ENCODE measurements at regions not wholly inside any gene's neighbourhood (a gene's known extent, or its start where the extent isn't known, plus 50 kb on each side); places are given as distances from the start of the nearest gene placed in this dataset.

DNA sequence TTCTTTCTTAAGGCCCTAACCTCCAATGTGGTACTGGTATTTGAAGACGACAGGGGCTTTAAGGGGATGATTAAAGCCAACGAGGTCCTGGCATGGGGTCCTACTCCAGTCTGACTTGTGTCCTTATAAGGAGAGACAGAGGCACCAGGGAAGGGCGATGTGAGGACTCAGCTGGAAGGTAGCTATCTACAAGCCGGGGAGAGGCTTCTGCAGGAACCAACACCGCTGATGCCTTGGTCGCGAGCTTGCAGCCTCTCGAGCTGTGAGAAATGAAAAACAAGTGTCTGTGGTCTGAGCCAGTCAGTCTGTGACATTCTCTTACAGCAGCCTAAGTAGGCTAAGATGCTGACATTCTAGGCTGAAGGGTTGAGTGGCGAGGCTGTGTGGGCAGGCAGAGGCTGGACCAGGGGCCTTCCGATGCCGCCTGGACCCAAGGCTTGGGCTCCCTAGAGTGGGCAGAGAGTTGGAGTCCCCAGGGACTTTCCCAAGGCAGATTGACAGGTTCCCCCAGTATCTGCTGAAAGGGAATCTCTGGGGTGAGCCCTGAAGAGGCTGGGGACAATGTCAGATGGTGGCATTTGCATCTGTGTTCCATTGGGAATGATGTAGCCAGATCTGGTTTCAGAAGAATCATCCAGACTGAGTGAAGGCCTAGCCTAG lies 322.9 kb upstream of the HS6ST1 start:
- ATAC-seq (no peak), DNase-seq (no peak)
- H3K27ac ChIP-seq, result no peak overlapping the region
- no peaks in the 10 kb centered on the region for H3K27me3 ChIP-seq (ENCODE audit: insufficient read depth in 3 of 3, low read length in 2 of 3)
- H3K9me3 ChIP-seq, result no peaks in the 10 kb centered on the region
- intact Hi-C loops (cut with DNase I), result no loop called here
- 90 to 93% (median 91%) methylated on average over 11 of the region's 11 CpGs for WGBS, 3 donors
- TF ChIP-seq, protein P1, sequence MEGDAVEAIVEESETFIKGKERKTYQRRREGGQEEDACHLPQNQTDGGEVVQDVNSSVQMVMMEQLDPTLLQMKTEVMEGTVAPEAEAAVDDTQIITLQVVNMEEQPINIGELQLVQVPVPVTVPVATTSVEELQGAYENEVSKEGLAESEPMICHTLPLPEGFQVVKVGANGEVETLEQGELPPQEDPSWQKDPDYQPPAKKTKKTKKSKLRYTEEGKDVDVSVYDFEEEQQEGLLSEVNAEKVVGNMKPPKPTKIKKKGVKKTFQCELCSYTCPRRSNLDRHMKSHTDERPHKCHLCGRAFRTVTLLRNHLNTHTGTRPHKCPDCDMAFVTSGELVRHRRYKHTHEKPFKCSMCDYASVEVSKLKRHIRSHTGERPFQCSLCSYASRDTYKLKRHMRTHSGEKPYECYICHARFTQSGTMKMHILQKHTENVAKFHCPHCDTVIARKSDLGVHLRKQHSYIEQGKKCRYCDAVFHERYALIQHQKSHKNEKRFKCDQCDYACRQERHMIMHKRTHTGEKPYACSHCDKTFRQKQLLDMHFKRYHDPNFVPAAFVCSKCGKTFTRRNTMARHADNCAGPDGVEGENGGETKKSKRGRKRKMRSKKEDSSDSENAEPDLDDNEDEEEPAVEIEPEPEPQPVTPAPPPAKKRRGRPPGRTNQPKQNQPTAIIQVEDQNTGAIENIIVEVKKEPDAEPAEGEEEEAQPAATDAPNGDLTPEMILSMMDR (IDR thresholded peaks at IDR 0.05), result no peak
- no peaks in the 10 kb centered on the region for H3K4me1 ChIP-seq
- no peak overlapping the region for H3K4me3 ChIP-seq
- no peaks in the 10 kb centered on the region for H3K36me3 ChIP-seq (ENCODE audit: insufficient read depth in 1 of 2, low read depth in 1 of 2)

DNA sequence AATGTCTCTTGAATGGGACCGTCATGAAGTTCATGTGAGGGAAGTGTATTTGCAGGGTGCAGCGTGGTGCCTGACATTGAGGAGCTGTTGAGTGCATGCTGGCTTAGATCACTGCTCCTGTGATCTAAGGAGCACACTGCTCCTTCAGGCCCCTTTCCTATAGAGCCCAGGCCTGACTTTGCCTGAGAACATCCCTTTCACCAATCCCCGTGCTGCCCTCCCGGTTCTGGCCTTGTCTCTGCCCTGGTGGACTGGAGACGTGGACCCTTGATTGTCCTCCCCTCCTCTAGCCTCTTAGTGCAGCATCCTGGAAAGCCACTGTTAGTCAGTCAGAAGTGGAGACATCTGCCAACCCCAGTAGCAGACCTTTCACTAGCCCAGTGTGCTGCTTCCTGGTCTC lies 323.6 kb upstream of the HS6ST1 start:
- ATAC-seq (no peak), DNase-seq (no peak)
- no peaks in the 10 kb centered on the region for H3K9me3 ChIP-seq
- intact Hi-C loops (cut with DNase I), result no loop called here
- no peaks in the 10 kb centered on the region for H3K4me1 ChIP-seq
- TF ChIP-seq, protein P1 (IDR thresholded peaks at IDR 0.05), result no peak
- H3K27ac ChIP-seq, result no peak overlapping the region
- no peaks in the 10 kb centered on the region for H3K36me3 ChIP-seq (ENCODE audit: insufficient read depth in 1 of 2, low read depth in 1 of 2)
- no peaks in the 10 kb centered on the region for H3K27me3 ChIP-seq (ENCODE audit: insufficient read depth in 3 of 3, low read length in 2 of 3)
- WGBS, 3 donors, result 74 to 90% (median 80%) methylated on average over 5 of the region's 5 CpGs
- H3K4me3 ChIP-seq, result no peak overlapping the region

DNA sequence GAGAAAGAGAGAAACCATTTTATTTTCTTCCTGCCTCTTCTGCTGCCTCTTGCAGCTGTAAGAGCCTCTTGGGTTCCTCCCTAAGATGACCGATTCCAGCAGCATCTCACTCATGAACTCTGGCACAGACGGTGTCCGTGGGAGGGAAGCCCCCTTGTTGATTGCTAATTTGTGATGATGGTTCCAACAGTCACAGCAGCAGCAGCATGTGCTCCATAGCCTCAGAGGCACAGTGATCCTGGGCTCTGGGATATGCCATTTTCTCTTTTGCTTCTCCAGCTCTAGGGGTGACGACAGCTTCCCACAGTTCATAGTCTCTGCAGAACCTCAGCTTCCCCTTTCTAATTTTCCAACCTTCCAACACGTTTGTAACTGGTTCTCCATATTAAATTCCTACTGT lies 324.2 kb upstream of the HS6ST1 start:
- DNase-seq (no peak), ATAC-seq (no peak)
- Histone ChIP-seq H3K36me3 (ENCODE audit: insufficient read depth in 1 of 2, low read depth in 1 of 2) (no peaks in the 10 kb centered on the region), H3K27ac (no peak overlapping the region), H3K27me3 (ENCODE audit: insufficient read depth in 3 of 3, low read length in 2 of 3) (no peaks in the 10 kb centered on the region), H3K9me3 (no peaks in the 10 kb centered on the region), H3K4me1 (no peaks in the 10 kb centered on the region), H3K4me3 (no peak overlapping the region)
- TF ChIP-seq, protein P1 (IDR thresholded peaks at IDR 0.05), result no peak
- intact Hi-C loops (cut with DNase I), result no loop called here
- 60 to 65% (median 63%) methylated on average over 5 of the region's 5 CpGs for WGBS, 3 donors

DNA sequence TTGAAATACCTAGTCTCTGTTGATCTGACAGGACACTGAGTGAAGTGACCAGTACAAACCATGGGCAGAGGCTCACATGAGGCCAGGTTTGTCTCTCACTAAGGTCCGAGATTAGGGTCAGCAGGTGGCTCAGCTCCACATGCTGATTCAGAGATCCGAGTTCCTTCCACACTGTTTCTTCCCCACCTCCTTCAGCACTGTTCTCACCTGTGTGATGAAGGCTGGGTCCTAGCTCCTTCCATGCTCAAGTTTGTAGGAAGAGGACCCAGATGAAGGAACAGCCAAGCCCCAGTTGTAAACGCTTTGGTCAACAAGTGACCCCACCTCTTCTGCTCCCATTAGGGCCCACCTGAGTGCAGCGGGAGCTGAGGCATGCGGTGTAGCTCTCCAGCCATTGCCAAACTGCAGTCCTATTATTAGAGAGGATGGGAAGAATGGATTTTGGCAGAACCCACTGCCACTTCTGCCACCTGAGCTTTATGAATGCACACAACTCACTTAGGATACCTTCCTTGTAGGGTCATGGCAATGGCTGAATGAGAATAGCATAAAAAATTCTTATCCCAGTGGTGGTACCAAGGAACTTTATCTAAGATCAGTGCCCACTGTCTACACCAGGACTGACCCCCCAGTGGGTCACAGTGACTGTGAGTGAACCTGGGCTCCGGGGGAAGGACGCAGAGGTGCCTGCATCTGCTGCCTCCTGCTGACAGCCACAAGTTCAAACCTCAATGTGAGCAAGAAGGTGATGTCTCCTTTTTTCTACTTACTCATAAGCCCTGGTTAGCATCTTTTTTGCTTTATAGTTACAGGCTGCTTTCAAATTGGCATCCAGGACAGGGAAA lies 324.8 kb upstream of the HS6ST1 start:
- no peaks in the 10 kb centered on the region for H3K9me3 ChIP-seq
- TF ChIP-seq, protein P1 (IDR thresholded peaks at IDR 0.05), result no peak
- no peaks in the 10 kb centered on the region for H3K36me3 ChIP-seq (ENCODE audit: insufficient read depth in 1 of 2, low read depth in 1 of 2)
- no peaks in the 10 kb centered on the region for H3K4me1 ChIP-seq
- no peak overlapping the region for H3K27ac ChIP-seq
- intact Hi-C loops (cut with DNase I), result no loop called here
- no peaks in the 10 kb centered on the region for H3K27me3 ChIP-seq (ENCODE audit: insufficient read depth in 3 of 3, low read length in 2 of 3)
- H3K4me3 ChIP-seq, result no peak overlapping the region
- WGBS, 3 donors, result 86 to 91% (median 91%) methylated on average over 7 of the region's 7 CpGs
- DNase-seq (no peak), ATAC-seq (no peak)

All from psoas muscle (tissue), 7 donors.